RWPE2 (cell line): ENCODE measurements at regions not wholly inside any gene's neighbourhood (a gene's known extent, or its start where the extent isn't known, plus 50 kb on each side); places are given as distances from the start of the nearest gene placed in this dataset.
A peak's percentile ranks its signal among the peaks of the same experiment; 100 is the strongest.

Experiments
- ATAC-seq: fragments of 200-7000 bp; cut with Tn5 transposase; 3 replicates; pipeline ENCODE4 v1.9.1; 2021; ENCODE audit warnings: low read depth
- DNase-seq: peaks from one replicate; pipeline ENCODE4 v3.0.0-alpha.2; 2020; ENCODE audit warnings: low spot score
- H3K27ac ChIP-seq: fragments of 450-650 bp; 2 replicates; pipeline ENCODE4 v1.5.1; 2017; ENCODE audit warnings: mild to moderate bottlenecking; ENCODE audit not compliant: poor library complexity, severe bottlenecking
- H3K27me3 ChIP-seq: fragments of 250-450 bp; sonication (Bioruptor Pico); 2 replicates; pipeline ENCODE4 v1.5.1; 2021; ENCODE audit warnings: mild to moderate bottlenecking, moderate library complexity; ENCODE audit not compliant: insufficient read depth, poor library complexity, severe bottlenecking
- H3K36me3 ChIP-seq: fragments of 250-450 bp; sonication (Bioruptor Pico); 2 replicates; pipeline ENCODE4 v1.5.1; 2020; ENCODE audit warnings: low read depth, mild to moderate bottlenecking, moderate library complexity
- H3K4me1 ChIP-seq: fragments of 250-450 bp; sonication (Bioruptor Pico); 2 replicates; pipeline ENCODE4 v1.5.1; 2021; ENCODE audit warnings: mild to moderate bottlenecking, moderate library complexity; ENCODE audit not compliant: insufficient read depth, poor library complexity, severe bottlenecking
- H3K4me3 ChIP-seq: fragments of 250-450 bp; sonication (Bioruptor Pico); 2 replicates; pipeline ENCODE4 v1.5.1; 2021; ENCODE audit warnings: mild to moderate bottlenecking, moderate library complexity; ENCODE audit not compliant: severe bottlenecking
- H3K9me3 ChIP-seq: fragments of 250-450 bp; sonication (Bioruptor Pico); 2 replicates; pipeline ENCODE4 v1.5.1; 2021; ENCODE audit warnings: mild to moderate bottlenecking, moderate library complexity; ENCODE audit not compliant: severe bottlenecking
- CTCF ChIP-seq: fragments of 450-650 bp; IDR thresholded peaks from one replicate; pipeline ENCODE4 v1.5.1; 2017; ENCODE audit warnings: mild to moderate bottlenecking, moderate library complexity; ENCODE audit not compliant: poor library complexity, severe bottlenecking

DNA sequence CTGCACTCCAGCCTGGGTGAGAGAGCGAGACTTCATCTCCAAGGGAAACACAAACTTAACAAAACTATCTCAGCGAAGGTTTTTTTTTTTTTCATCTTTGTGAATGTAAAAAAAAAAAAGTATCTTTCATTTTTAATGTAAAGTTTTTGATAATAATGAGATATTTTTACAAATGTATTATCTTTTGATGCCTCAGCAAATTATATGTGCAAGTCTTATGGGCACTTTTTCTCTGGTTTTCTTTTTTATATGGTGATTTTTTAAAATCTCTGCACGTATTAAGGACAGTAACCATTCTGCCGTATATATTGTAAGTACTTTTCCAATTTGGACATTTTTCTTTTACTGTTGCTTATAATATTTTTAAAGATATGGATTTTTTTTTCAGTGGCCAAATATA lies 76.8 kb downstream of the MAFB start:
- ATAC-seq = no peak
- H3K27ac ChIP-seq = no peak overlapping the region

GRCh38 chr20:40610730-40611129 lies 78.3 kb downstream of the MAFB start:
- Histone ChIP-seq H3K27me3 (peaks cover 7% of the 10 kb centered on the region), H3K36me3 (no peaks in the 10 kb centered on the region), H3K4me3 (no peak overlapping the region), H3K9me3 (no peaks in the 10 kb centered on the region), H3K27ac (no peak overlapping the region), H3K4me1 (peaks cover 3% of the 10 kb centered on the region)
- no peak for TF ChIP-seq CTCF
- no peak for DNase-seq
- no peak for ATAC-seq

More for the DNA sequence above, 76.8 kb downstream of the MAFB start:
- DNase-seq = no peak
- no peaks in the 10 kb centered on the region for H3K9me3 ChIP-seq
- H3K27me3 ChIP-seq = peaks cover 8% of the 10 kb centered on the region
- H3K36me3 ChIP-seq = no peaks in the 10 kb centered on the region
- no peak overlapping the region for H3K4me3 ChIP-seq
- H3K4me1 ChIP-seq = peaks cover 3% of the 10 kb centered on the region
- TF ChIP-seq CTCF = no peak

- no peak for TF ChIP-seq CTCF
Observed at GRCh38 chr20:40607927-40608326, 81.1 kb downstream of the MAFB start.

DNA sequence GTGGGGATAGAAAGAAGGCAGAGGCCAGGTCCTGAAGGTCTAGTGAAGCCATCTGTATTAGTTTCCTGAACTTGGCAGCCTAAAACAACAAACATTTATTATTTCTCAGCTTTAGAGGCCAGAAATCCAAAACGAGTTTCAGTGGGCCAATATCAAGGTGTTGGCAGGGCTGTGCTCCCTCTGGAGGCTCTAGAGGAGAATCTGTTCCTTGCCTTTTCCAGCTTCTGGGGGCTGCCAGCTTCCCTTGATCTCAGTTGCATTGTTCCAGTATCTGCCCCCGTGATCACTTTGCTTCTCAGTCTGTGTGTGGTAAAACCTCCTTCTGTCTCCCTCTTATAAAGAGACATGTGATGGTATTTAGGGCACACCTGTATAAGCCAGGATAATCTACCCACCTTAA lies 82.4 kb downstream of the MAFB start:
- Histone ChIP-seq H3K4me1 (no peaks in the 10 kb centered on the region), H3K27me3 (no peaks in the 10 kb centered on the region), H3K4me3 (no peak overlapping the region), H3K27ac (no peak overlapping the region), H3K36me3 (no peaks in the 10 kb centered on the region), H3K9me3 (no peaks in the 10 kb centered on the region)
- DNase-seq (no peak), ATAC-seq (peak; percentile 38)
- TF ChIP-seq CTCF = peak; percentile 43

More at GRCh38 chr20:40607927-40608326, 81.1 kb downstream of the MAFB start:
- H3K36me3 ChIP-seq = no peaks in the 10 kb centered on the region
- no peak overlapping the region for H3K27ac ChIP-seq
- no peak overlapping the region for H3K4me3 ChIP-seq
- H3K4me1 ChIP-seq = peaks cover 3% of the 10 kb centered on the region
- H3K9me3 ChIP-seq = no peaks in the 10 kb centered on the region
- no peak for ATAC-seq
- no peaks in the 10 kb centered on the region for H3K27me3 ChIP-seq
- DNase-seq = no peak

GRCh38 chr20:40606237-40606636 lies 82.8 kb downstream of the MAFB start:
- H3K4me1 ChIP-seq = no peaks in the 10 kb centered on the region
- DNase-seq (no peak), ATAC-seq (peak; percentile 8; the same call in 2 of the 3 replicates)
- H3K36me3 ChIP-seq = no peaks in the 10 kb centered on the region
- no peak overlapping the region for H3K27ac ChIP-seq
- TF ChIP-seq CTCF = no peak
- H3K9me3 ChIP-seq = no peaks in the 10 kb centered on the region
- H3K27me3 ChIP-seq = no peaks in the 10 kb centered on the region
- H3K4me3 ChIP-seq = no peak overlapping the region
